ENCODE measurements at regions not wholly inside any gene's neighbourhood (a gene's known extent, or its start where the extent isn't known, plus 50 kb on each side); places are given as distances from the start of the nearest gene placed in this dataset.

DNA sequence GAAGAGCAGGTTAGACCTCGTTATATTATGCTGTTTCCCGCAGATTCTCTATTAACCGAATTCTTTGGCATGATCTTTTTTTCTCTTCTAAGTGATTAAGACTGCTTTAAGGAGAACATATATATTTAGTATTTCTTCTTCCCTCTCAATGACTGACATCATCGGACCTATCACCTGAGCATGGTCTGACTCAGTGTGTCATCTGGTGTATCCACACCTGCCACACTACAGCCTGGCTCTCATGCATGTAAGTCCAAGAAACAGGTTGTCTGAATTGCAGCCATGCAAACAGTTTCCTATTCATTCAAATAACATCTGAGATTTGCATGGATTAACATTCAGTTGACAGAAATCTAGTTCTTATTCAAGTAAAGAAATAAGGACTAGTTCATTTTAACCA, 55.1 kb upstream of the CWC22 start:
- no peak for TF ChIP-seq SIN3A (IDR thresholded peaks at IDR 0.05; ENCODE audit: borderline replicate concordance, insufficient read depth, low read length)
- no peak for TF ChIP-seq TAF1 (IDR thresholded peaks at IDR 0.05; ENCODE audit: borderline replicate concordance, insufficient read depth, low read length)
- TF ChIP-seq POLR2AphosphoS5 (IDR thresholded peaks at IDR 0.05; ENCODE audit: low read depth, low read length), result no peak
- TF ChIP-seq, protein P1, sequence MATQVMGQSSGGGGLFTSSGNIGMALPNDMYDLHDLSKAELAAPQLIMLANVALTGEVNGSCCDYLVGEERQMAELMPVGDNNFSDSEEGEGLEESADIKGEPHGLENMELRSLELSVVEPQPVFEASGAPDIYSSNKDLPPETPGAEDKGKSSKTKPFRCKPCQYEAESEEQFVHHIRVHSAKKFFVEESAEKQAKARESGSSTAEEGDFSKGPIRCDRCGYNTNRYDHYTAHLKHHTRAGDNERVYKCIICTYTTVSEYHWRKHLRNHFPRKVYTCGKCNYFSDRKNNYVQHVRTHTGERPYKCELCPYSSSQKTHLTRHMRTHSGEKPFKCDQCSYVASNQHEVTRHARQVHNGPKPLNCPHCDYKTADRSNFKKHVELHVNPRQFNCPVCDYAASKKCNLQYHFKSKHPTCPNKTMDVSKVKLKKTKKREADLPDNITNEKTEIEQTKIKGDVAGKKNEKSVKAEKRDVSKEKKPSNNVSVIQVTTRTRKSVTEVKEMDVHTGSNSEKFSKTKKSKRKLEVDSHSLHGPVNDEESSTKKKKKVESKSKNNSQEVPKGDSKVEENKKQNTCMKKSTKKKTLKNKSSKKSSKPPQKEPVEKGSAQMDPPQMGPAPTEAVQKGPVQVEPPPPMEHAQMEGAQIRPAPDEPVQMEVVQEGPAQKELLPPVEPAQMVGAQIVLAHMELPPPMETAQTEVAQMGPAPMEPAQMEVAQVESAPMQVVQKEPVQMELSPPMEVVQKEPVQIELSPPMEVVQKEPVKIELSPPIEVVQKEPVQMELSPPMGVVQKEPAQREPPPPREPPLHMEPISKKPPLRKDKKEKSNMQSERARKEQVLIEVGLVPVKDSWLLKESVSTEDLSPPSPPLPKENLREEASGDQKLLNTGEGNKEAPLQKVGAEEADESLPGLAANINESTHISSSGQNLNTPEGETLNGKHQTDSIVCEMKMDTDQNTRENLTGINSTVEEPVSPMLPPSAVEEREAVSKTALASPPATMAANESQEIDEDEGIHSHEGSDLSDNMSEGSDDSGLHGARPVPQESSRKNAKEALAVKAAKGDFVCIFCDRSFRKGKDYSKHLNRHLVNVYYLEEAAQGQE (IDR thresholded peaks at IDR 0.05; ENCODE audit: insufficient read depth in 1 of 2, low read depth in 2 of 2, low read length in 2 of 2), result no peak
